ENCODE measurements at regions not wholly inside any gene's neighbourhood (a gene's known extent, or its start where the extent isn't known, plus 50 kb on each side); places are given as distances from the start of the nearest gene placed in this dataset.

DNA sequence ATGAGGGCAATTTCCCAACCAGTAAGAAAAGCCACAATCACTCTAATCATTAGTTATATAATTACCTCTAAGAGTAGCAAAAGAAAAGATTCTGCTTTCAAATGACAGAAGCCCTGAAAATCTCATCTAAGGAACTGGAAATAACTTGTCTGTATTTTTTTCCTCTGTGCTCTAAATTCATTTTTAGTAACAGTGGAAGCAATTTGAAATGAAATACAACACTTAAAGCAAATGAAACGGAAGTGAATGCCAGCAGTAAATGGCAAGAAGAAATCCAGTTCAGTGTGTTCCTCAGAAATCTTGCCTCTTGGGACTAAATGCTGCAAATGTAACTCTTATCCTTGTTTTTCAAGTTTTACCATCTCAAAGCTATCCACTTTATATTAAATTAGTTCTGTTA lies 294.9 kb downstream of the TAF11L14 start:
- WGBS (ENCODE audit: low lambda C conversion rate): 0% methylated on average over 1 of the region's 1 CpG
- intact Hi-C loops (cut with micrococcal nuclease; ENCODE audit: unreplicated experiment) (no loop called here), in situ Hi-C loops (cut with HindIII; ENCODE audit: extremely low pct_ligation_motif_present, low pct_unique_long_range_greater_than_20kb) (no loop called here)
- H3K79me2 ChIP-seq (ENCODE audit: insufficient read depth, low read length): no peaks in the 10 kb centered on the region
- FAIRE-seq (no peak), ATAC-seq (no peak), DNase-seq (ENCODE audit: low spot score) (no peak)
- H4K20me1 ChIP-seq (ENCODE audit: insufficient read depth, low read length): no peaks in the 10 kb centered on the region
- H3K36me3 ChIP-seq (replicated peaks in 1 of 2; ENCODE audit: control insufficient read depth in 1 of 2, insufficient read depth in 2 of 2, low read length in 2 of 2): no peaks in the 10 kb centered on the region
- BruUV-seq (replicated peaks): no TSS peak
- no peak overlapping the region for H3K27ac ChIP-seq (ENCODE audit: extremely low read length, insufficient read depth, low read length)
- H3K4me1 ChIP-seq (ENCODE audit: insufficient read depth, low read length): no peaks in the 10 kb centered on the region
- no peaks in the 10 kb centered on the region for H3K27me3 ChIP-seq (ENCODE audit: control insufficient read depth in 1 of 2, insufficient read depth in 2 of 2, low read length in 2 of 2)
- H3K9ac ChIP-seq (ENCODE audit: insufficient read depth, low read depth, low read length): no peak overlapping the region
- TF ChIP-seq NONO (IDR thresholded peaks at IDR 0.05) (no peak), NONO (CRISPR knock-in tag; conservative IDR thresholded peaks at IDR 0.05) (no peak), PLRG1 (conservative IDR thresholded peaks at IDR 0.05) (no peak), SP2 (CRISPR knock-in tag; IDR thresholded peaks at IDR 0.05) (no peak)
- TF ChIP-seq, protein P1, sequence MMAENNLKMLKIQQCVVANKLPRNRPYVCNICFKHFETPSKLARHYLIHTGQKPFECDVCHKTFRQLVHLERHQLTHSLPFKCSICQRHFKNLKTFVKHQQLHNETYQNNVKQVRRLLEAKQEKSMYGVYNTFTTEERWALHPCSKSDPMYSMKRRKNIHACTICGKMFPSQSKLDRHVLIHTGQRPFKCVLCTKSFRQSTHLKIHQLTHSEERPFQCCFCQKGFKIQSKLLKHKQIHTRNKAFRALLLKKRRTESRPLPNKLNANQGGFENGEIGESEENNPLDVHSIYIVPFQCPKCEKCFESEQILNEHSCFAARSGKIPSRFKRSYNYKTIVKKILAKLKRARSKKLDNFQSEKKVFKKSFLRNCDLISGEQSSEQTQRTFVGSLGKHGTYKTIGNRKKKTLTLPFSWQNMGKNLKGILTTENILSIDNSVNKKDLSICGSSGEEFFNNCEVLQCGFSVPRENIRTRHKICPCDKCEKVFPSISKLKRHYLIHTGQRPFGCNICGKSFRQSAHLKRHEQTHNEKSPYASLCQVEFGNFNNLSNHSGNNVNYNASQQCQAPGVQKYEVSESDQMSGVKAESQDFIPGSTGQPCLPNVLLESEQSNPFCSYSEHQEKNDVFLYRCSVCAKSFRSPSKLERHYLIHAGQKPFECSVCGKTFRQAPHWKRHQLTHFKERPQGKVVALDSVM (CRISPR knock-in tag; IDR thresholded peaks at IDR 0.05): no peak
- ChIA-PET POLR2A (no interaction called here), CTCF (ENCODE audit: low intra/inter-chr PET ratio, low total read pairs) (no interaction called here)
- H3K4me3 ChIP-seq (replicated peaks in 1 of 3; ENCODE audit: insufficient read depth in 1 of 3, low read depth in 2 of 3, low read length in 3 of 3): no peak overlapping the region
- no peak overlapping the region for H3K4me2 ChIP-seq (ENCODE audit: low read depth, low read length)
- peaks cover 96% of the 10 kb centered on the region for H3K9me3 ChIP-seq (ENCODE audit: low read length)
- H2AFZ ChIP-seq (ENCODE audit: low read length): no peak overlapping the region

DNA sequence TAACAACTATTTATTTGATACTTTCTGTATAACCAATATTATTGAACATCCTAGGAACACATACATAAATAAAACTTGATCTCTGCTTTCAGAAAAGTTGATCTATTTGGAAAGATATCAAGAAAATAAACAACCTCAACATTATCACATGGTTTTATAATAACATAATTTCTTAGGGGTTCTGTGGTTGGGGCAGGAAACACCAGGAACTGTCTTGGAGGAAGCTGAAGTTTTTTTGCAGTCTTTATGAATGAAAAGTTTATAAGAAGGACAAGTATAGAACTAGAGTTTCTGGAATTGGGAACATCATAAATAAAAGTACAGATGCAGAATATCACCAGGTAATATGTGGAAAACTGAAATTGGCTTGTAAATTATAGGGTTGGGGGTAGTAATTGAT lies 296.1 kb downstream of the TAF11L14 start:
- no TSS peak for BruUV-seq (replicated peaks)
- ChIA-PET CTCF (ENCODE audit: low intra/inter-chr PET ratio, low total read pairs) (no interaction called here), POLR2A (no interaction called here)
- Histone ChIP-seq H2AFZ (ENCODE audit: low read length) (no peak overlapping the region), H3K9ac (ENCODE audit: insufficient read depth, low read depth, low read length) (no peak overlapping the region), H3K79me2 (ENCODE audit: insufficient read depth, low read length) (no peaks in the 10 kb centered on the region), H3K4me1 (ENCODE audit: insufficient read depth, low read length) (no peaks in the 10 kb centered on the region), H3K4me3 (replicated peaks in 1 of 3; ENCODE audit: insufficient read depth in 1 of 3, low read depth in 2 of 3, low read length in 3 of 3) (no peak overlapping the region), H3K27ac (ENCODE audit: extremely low read length, insufficient read depth, low read length) (no peak overlapping the region), H3K27me3 (ENCODE audit: control insufficient read depth in 1 of 2, insufficient read depth in 2 of 2, low read length in 2 of 2) (no peaks in the 10 kb centered on the region), H4K20me1 (ENCODE audit: insufficient read depth, low read length) (no peaks in the 10 kb centered on the region), H3K9me3 (ENCODE audit: low read length) (peaks cover 98% of the 10 kb centered on the region), H3K36me3 (replicated peaks in 1 of 2; ENCODE audit: control insufficient read depth in 1 of 2, insufficient read depth in 2 of 2, low read length in 2 of 2) (no peaks in the 10 kb centered on the region), H3K4me2 (ENCODE audit: low read depth, low read length) (no peak overlapping the region)
- DNase-seq (ENCODE audit: low spot score): no peak
- ATAC-seq: no peak
- in situ Hi-C loops (cut with HindIII; ENCODE audit: extremely low pct_ligation_motif_present, low pct_unique_long_range_greater_than_20kb) (no loop called here), intact Hi-C loops (cut with micrococcal nuclease; ENCODE audit: unreplicated experiment) (no loop called here)
- TF ChIP-seq ZFP1 (CRISPR knock-in tag; IDR thresholded peaks at IDR 0.05): no peak
- no peak for TF ChIP-seq ZNF34 (CRISPR knock-in tag; IDR thresholded peaks at IDR 0.05; ENCODE audit: borderline replicate concordance)
- TF ChIP-seq ZNF253 (CRISPR knock-in tag; IDR thresholded peaks at IDR 0.05; ENCODE audit: borderline replicate concordance): no peak
- no peak for TF ChIP-seq PHF8 (CRISPR knock-in tag; IDR thresholded peaks at IDR 0.05)
- TF ChIP-seq FOXA1 (IDR thresholded peaks at IDR 0.05): no peak
- no peak for TF ChIP-seq FOXA1 (CRISPR knock-in tag; IDR thresholded peaks at IDR 0.05)
- TF ChIP-seq CEBPG (CRISPR knock-in tag; IDR thresholded peaks at IDR 0.05): no peak
- TF ChIP-seq NFE2 (CRISPR knock-in tag; IDR thresholded peaks at IDR 0.05): no peak
- no peak for TF ChIP-seq SRSF4 (IDR thresholded peaks at IDR 0.05; ENCODE audit: low read depth, low read length, poor library complexity, severe bottlenecking)
- TF ChIP-seq YEATS2 (CRISPR knock-in tag; IDR thresholded peaks at IDR 0.05; ENCODE audit: borderline replicate concordance): no peak
- no peak for TF ChIP-seq ZNF563 (CRISPR knock-in tag; IDR thresholded peaks at IDR 0.05)
- TF ChIP-seq PRPF4 (IDR thresholded peaks at IDR 0.05; ENCODE audit: low read depth, low read length, poor library complexity, severe bottlenecking): no peak
- no peak for TF ChIP-seq ZSCAN31 (CRISPR knock-in tag; IDR thresholded peaks at IDR 0.05; ENCODE audit: low read depth)
- TF ChIP-seq ZNF317 (CRISPR knock-in tag; IDR thresholded peaks at IDR 0.05): no peak
- TF ChIP-seq, protein P2, sequence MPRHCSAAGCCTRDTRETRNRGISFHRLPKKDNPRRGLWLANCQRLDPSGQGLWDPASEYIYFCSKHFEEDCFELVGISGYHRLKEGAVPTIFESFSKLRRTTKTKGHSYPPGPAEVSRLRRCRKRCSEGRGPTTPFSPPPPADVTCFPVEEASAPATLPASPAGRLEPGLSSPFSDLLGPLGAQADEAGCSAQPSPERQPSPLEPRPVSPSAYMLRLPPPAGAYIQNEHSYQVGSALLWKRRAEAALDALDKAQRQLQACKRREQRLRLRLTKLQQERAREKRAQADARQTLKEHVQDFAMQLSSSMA (CRISPR knock-in tag; IDR thresholded peaks at IDR 0.05): no peak
- no peak for TF ChIP-seq HCFC1 (IDR thresholded peaks at IDR 0.05; ENCODE audit: low read depth, low read length)
- TF ChIP-seq ATAD3A (CRISPR knock-in tag; IDR thresholded peaks at IDR 0.05): no peak
- no peak for FAIRE-seq

Measured in HepG2 (cell line).